Keratinocyte (primary cell): ENCODE measurements at regions not wholly inside any gene's neighbourhood (a gene's known extent, or its start where the extent isn't known, plus 50 kb on each side); places are given as distances from the start of the nearest gene placed in this dataset.

Experiments used
- CTCF ChIP-seq, 3 experiments: IDR thresholded peaks in 1 of 3; conservative IDR thresholded peaks in 1 of 3; optimal IDR thresholded peaks in 1 of 3; 2 replicates in 2 of 3; 3 replicates in 1 of 3; pipeline versions ENCODE3 to v1.5.1; 2011; ENCODE audit warnings: low read length in 3 of 3, mild to moderate bottlenecking in 3 of 3, moderate library complexity in 2 of 3, control low read depth in 1 of 3, inconsistent platforms in 1 of 3; ENCODE audit not compliant: insufficient read depth in 2 of 3; ENCODE audit errors: extremely low read depth in 1 of 3
- EZH2 ChIP-seq: IDR thresholded peaks from one replicate; pipeline ENCODE4 v1.6.1; 2012; ENCODE audit warnings: inconsistent platforms, mild to moderate bottlenecking, low read length, moderate library complexity

DNA sequence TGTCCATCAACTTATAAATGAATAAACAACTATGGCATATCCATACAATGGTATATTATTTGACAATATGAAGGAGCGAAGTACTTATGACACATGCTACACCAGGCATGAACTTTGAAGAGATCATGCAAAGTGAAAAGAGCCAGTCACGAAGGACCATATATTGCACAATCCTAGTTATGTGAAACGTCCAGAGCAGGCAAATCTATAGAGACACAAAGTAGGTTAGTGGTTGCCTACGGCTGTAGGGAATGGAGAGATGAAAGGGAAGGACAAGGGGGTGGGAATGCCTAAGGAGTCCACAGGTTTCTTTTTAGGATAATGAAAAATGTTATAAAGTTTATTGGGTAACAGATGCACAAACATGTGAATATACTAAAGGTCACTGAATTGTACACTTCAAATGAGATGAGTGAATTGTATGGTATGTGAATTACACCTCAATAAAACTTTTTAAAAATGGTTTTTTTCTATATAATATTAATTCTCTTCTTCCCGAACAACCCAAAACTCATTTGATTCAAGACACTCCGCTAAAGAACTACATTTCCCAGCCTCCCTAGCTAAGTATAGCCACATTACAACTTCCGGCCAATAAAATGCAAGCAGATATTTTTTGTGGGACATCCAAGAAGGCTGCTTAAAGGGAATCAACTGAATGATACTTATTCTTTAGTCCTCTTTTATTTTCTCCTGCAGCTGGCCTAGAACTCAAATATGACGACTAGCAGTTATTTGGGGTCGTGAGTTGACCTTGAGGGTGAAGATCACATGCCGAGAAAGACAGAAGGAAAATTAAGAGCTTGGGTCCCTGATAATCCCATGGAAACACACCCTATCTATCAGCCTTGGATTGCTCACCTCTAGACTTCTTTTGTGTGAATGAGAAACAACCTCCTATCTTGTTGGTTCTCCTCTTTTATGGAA lies 187.2 kb downstream of the TTC8 start:
- no peak for TF ChIP-seq CTCF (optimal IDR thresholded peaks at IDR 0.05 in 1 of 3, IDR thresholded peaks at IDR 0.05 in 1 of 3, conservative IDR thresholded peaks at IDR 0.05 in 1 of 3; ENCODE audit: extremely low read depth in 1 of 3, insufficient read depth in 2 of 3, low read length in 3 of 3)
- no peak for TF ChIP-seq EZH2
